ENCODE measurements at regions not wholly inside any gene's neighbourhood (a gene's known extent, or its start where the extent isn't known, plus 50 kb on each side); places are given as distances from the start of the nearest gene placed in this dataset.
A peak's percentile ranks its signal among the peaks of the same experiment; 100 is the strongest.

DNA sequence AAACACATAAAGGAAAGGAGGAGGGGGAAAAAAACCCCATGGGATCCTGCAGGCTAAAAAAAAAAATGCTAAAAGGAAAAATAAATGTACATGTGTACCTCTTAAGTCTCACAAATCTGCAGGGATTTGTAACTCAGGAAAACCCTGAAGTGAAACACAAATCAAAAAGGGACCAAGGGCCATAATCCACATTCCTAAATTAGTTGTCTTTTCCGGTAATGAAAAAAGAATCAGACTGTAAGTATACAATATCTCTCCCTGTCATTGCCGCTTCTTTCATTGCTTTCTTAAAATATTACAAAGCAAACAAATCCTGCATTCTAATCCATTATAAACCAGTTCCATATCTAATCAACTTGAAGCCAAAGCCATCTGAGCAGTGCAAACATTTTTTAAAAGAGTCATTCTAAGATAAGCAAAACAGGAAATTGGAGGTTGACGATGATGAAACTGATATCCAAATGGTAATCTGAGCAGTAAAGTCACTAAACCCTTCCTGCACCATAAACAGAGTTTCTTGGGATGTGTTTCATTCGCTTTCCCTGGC is 58.7 kb upstream of the SIM2 start:
- Mint-ChIP-seq H3K27me3 (ENCODE audit: insufficient read depth, unreplicated experiment) (no peaks in the 10 kb centered on the region), H3K27ac (ENCODE audit: unreplicated experiment) (peak overlapping the region; percentile 63), H3K4me1 (ENCODE audit: low read depth, unreplicated experiment) (peaks cover 20% of the 10 kb centered on the region), H3K9me3 (ENCODE audit: unreplicated experiment) (peaks cover 33% of the 10 kb centered on the region), H3K4me3 (ENCODE audit: unreplicated experiment) (no peak overlapping the region), H3K36me3 (ENCODE audit: insufficient read depth, unreplicated experiment) (peaks cover 8% of the 10 kb centered on the region)
- H3K9me3 ChIP-seq = peaks cover 24% of the 10 kb centered on the region
- TF ChIP-seq CTCF (IDR thresholded peaks at IDR 0.05; ENCODE audit: insufficient read depth in 1 of 2, low read depth in 1 of 2, low read length in 1 of 2, severe bottlenecking in 1 of 2, unreplicated experiment in 1 of 2) = no peak
- intact Hi-C loops (cut with micrococcal nuclease; ENCODE audit: unreplicated experiment) = loop anchor here (5.0 kb wide), 1 partner anchor 107 kb away; no protein-coding TSS in a partner anchor
- H3K4me1 ChIP-seq = peaks cover 13% of the 10 kb centered on the region
- H3K36me3 ChIP-seq (ENCODE audit: control insufficient read depth, insufficient read depth, low read length) = no peaks in the 10 kb centered on the region
- no peak overlapping the region for H3K4me3 ChIP-seq (ENCODE audit: low read depth, low read length)
- DNase-seq = peak in 1 of 2 experiments; percentile 42
- ChIA-PET CTCF (interaction anchor here (1.1 kb wide), 1 partner anchor 277 kb away, joined by 4 read pairs; no protein-coding TSS in a partner anchor), POLR2A (no interaction called here)
- H3K27me3 ChIP-seq (replicated peaks; ENCODE audit: control insufficient read depth, insufficient read depth, low read length) = no peaks in the 10 kb centered on the region
- no TSS peak for BruUV-seq (replicated peaks)

DNA sequence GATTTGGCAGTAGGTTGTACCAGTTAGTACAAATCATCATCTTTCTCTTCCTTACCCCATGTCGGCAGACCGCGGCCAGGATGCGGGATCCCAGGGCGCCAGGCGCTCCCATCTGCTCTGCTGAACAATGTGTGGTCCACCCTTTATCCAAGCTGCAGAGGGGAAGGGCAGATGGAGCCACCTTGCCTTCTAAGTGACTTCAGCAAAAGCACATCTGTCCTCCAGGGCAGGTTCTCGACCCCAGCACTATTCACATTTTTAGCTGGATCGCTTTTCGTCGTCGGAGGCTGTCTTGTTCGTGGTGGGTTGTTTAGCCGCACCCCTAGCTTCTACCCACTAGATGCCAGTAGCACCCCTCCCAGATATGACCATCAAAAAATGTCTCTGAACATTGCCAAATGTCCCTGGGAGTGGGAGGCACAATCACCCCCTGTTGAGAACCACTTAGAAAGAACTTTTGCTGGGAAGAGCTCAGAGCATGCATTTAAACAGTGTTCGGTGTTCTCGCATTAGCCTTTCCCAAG is 58.1 kb upstream of the SIM2 start:
- intact Hi-C loops (cut with micrococcal nuclease; ENCODE audit: unreplicated experiment) = loop anchor here (5.0 kb wide), 1 partner anchor 107 kb away; no protein-coding TSS in a partner anchor
- Histone ChIP-seq H3K27me3 (replicated peaks; ENCODE audit: control insufficient read depth, insufficient read depth, low read length) (no peaks in the 10 kb centered on the region), H3K4me3 (ENCODE audit: low read depth, low read length) (no peak overlapping the region), H3K36me3 (ENCODE audit: control insufficient read depth, insufficient read depth, low read length) (no peaks in the 10 kb centered on the region), H3K4me1 (peaks cover 13% of the 10 kb centered on the region), H3K9me3 (peaks cover 24% of the 10 kb centered on the region)
- CTCF ChIA-PET = interaction anchor here (1.1 kb wide), 1 partner anchor 277 kb away, joined by 4 read pairs; no protein-coding TSS in a partner anchor
- Mint-ChIP-seq H3K9me3 (ENCODE audit: unreplicated experiment) (peaks cover 27% of the 10 kb centered on the region), H3K4me1 (ENCODE audit: low read depth, unreplicated experiment) (peaks cover 20% of the 10 kb centered on the region), H3K27me3 (ENCODE audit: insufficient read depth, unreplicated experiment) (no peaks in the 10 kb centered on the region), H3K4me3 (ENCODE audit: unreplicated experiment) (no peak overlapping the region), H3K36me3 (ENCODE audit: insufficient read depth, unreplicated experiment) (peaks cover 8% of the 10 kb centered on the region), H3K27ac (ENCODE audit: unreplicated experiment) (peak overlapping the region; percentile 63)
- BruUV-seq (replicated peaks) = no TSS peak
- POLR2A ChIA-PET = no interaction called here
- TF ChIP-seq CTCF (IDR thresholded peaks at IDR 0.05; ENCODE audit: insufficient read depth in 1 of 2, low read depth in 1 of 2, low read length in 1 of 2, severe bottlenecking in 1 of 2, unreplicated experiment in 1 of 2) = peak in 1 of 2 experiments; percentile 11
- DNase-seq = peak in 1 of 2 experiments; percentile 11

- BruUV-seq (replicated peaks) = no TSS peak
- H3K9me3 Mint-ChIP-seq (ENCODE audit: unreplicated experiment) = peaks cover 22% of the 10 kb centered on the region
- no peak for TF ChIP-seq CTCF (IDR thresholded peaks at IDR 0.05; ENCODE audit: insufficient read depth in 1 of 2, low read depth in 1 of 2, low read length in 1 of 2, severe bottlenecking in 1 of 2, unreplicated experiment in 1 of 2)
- DNase-seq = no peak
- Histone ChIP-seq H3K27me3 (replicated peaks; ENCODE audit: control insufficient read depth, insufficient read depth, low read length) (no peaks in the 10 kb centered on the region), H3K4me3 (ENCODE audit: low read depth, low read length) (no peak overlapping the region), H3K36me3 (ENCODE audit: control insufficient read depth, insufficient read depth, low read length) (no peaks in the 10 kb centered on the region), H3K9me3 (peaks cover 18% of the 10 kb centered on the region), H3K4me1 (peaks cover 13% of the 10 kb centered on the region)
- ChIA-PET CTCF (interaction anchor here (1.1 kb wide), 1 partner anchor 276 kb away, joined by 4 read pairs; no protein-coding TSS in a partner anchor), POLR2A (no interaction called here)
- peaks cover 8% of the 10 kb centered on the region for H3K36me3 Mint-ChIP-seq (ENCODE audit: insufficient read depth, unreplicated experiment)
- H3K27ac Mint-ChIP-seq (ENCODE audit: unreplicated experiment) = peak overlapping the region; percentile 63
- no peak overlapping the region for H3K4me3 Mint-ChIP-seq (ENCODE audit: unreplicated experiment)
- H3K27me3 Mint-ChIP-seq (ENCODE audit: insufficient read depth, unreplicated experiment) = no peaks in the 10 kb centered on the region
- peaks cover 20% of the 10 kb centered on the region for H3K4me1 Mint-ChIP-seq (ENCODE audit: low read depth, unreplicated experiment)
- intact Hi-C loops (cut with micrococcal nuclease; ENCODE audit: unreplicated experiment) = loop anchor here (5.0 kb wide), 1 partner anchor 106 kb away; no protein-coding TSS in a partner anchor
Observed at GRCh38 chr21:36641346-36641745, 57.6 kb upstream of the SIM2 start.

All from Caco-2 (cell line).